Keratinocyte (primary cell): ENCODE measurements at regions not wholly inside any gene's neighbourhood (a gene's known extent, or its start where the extent isn't known, plus 50 kb on each side); places are given as distances from the start of the nearest gene placed in this dataset.

Source experiments
- DNase-seq: peaks from one replicate; pipeline ENCODE4 v3.0.0-alpha.2; 2011; ENCODE audit warnings: low read depth, missing footprints, low spot score
- FAIRE-seq: peaks from 2 replicates; lab custom pipeline; 2011; peaks lifted over from hg19 to GRCh38; lab: Jason Lieb, UNC
- H2AFZ ChIP-seq: 2 replicates; pipeline ENCODE4 v1.6.0; 2012; ENCODE audit warnings: low read length, control low read depth, inconsistent platforms; ENCODE audit not compliant: control insufficient read depth
- H3K27ac ChIP-seq: 2 replicates; pipeline ENCODE4 v1.5.1; 2011; ENCODE audit warnings: low read length; ENCODE audit not compliant: control insufficient read depth, insufficient read depth
- H3K27me3 ChIP-seq: 3 replicates; pipeline ENCODE4 v1.6.0; 2011; ENCODE audit warnings: low read length; ENCODE audit not compliant: control insufficient read depth, insufficient read depth; ENCODE audit errors: extremely low read depth
- H3K36me3 ChIP-seq, 2 experiments: 2 replicates in 1 of 2; 3 replicates in 1 of 2; pipeline ENCODE4 v1.5.1; 2011; ENCODE audit warnings: low read length in 2 of 2, mild to moderate bottlenecking in 1 of 2; ENCODE audit not compliant: control insufficient read depth in 2 of 2, insufficient read depth in 2 of 2; ENCODE audit errors: extremely low read depth in 1 of 2
- H3K4me1 ChIP-seq: 3 replicates; pipeline ENCODE4 v1.5.1; 2011; ENCODE audit warnings: low read length; ENCODE audit not compliant: control insufficient read depth, insufficient read depth; ENCODE audit errors: extremely low read depth
- H3K4me2 ChIP-seq: 3 replicates; pipeline ENCODE4 v1.6.0; 2011; ENCODE audit warnings: low read depth, low read length; ENCODE audit not compliant: control insufficient read depth, insufficient read depth; ENCODE audit errors: extremely low read depth
- H3K4me3 ChIP-seq, 3 experiments: fragments of 200-600 bp in 1 of 3; sonication (generic) in 1 of 3; 2 replicates in 2 of 3; 3 replicates in 1 of 3; pipeline ENCODE4 v1.5.1; 2011 to 2016; ENCODE audit warnings: low read length in 3 of 3, mild to moderate bottlenecking in 3 of 3, control low read depth in 2 of 3, inconsistent platforms in 1 of 3, low read depth in 1 of 3, mixed read lengths in 1 of 3, mixed run types in 1 of 3, moderate library complexity in 1 of 3; ENCODE audit not compliant: control insufficient read depth in 2 of 3, insufficient read depth in 2 of 3; ENCODE audit errors: extremely low read depth in 1 of 3
- H3K79me2 ChIP-seq: 2 replicates; pipeline ENCODE4 v1.6.0; 2012; ENCODE audit warnings: low read length; ENCODE audit not compliant: control insufficient read depth, insufficient read depth
- H3K9ac ChIP-seq: 3 replicates; pipeline ENCODE4 v1.6.0; 2011; ENCODE audit warnings: low read length; ENCODE audit not compliant: control insufficient read depth, insufficient read depth; ENCODE audit errors: extremely low read depth
- H3K9me1 ChIP-seq: 3 replicates; pipeline ENCODE4 v1.6.0; 2011; ENCODE audit warnings: low read length; ENCODE audit not compliant: control insufficient read depth, insufficient read depth; ENCODE audit errors: extremely low read depth
- H3K9me3 ChIP-seq: 2 replicates; pipeline ENCODE4 v1.5.1; 2012; ENCODE audit warnings: low read depth, low read length; ENCODE audit not compliant: control insufficient read depth
- H4K20me1 ChIP-seq: 3 replicates; pipeline ENCODE4 v1.6.0; 2011; ENCODE audit warnings: low read length; ENCODE audit not compliant: control insufficient read depth, insufficient read depth; ENCODE audit errors: extremely low read depth
- EZH2 ChIP-seq: IDR thresholded peaks from one replicate; pipeline ENCODE4 v1.6.1; 2012; ENCODE audit warnings: inconsistent platforms, mild to moderate bottlenecking, low read length, moderate library complexity
- dilution Hi-C: fragments of 300-500 bp; cut with MboI; formaldehyde crosslinking; loops from one replicate; pipeline ENCODE4 v1.7.0; 2020; ENCODE audit warnings: low sequenced_read_pairs; ENCODE audit not compliant: extremely low pct_ligation_motif_present
- TF ChIP-seq, protein P1 (sequence below), 3 experiments: IDR thresholded peaks in 1 of 3; conservative IDR thresholded peaks in 1 of 3; optimal IDR thresholded peaks in 1 of 3; 2 replicates in 2 of 3; 3 replicates in 1 of 3; pipeline versions ENCODE3 to v1.5.1; 2011; ENCODE audit warnings: low read length in 3 of 3, mild to moderate bottlenecking in 3 of 3, moderate library complexity in 2 of 3, control low read depth in 1 of 3, inconsistent platforms in 1 of 3; ENCODE audit not compliant: insufficient read depth in 2 of 3; ENCODE audit errors: extremely low read depth in 1 of 3

DNA sequence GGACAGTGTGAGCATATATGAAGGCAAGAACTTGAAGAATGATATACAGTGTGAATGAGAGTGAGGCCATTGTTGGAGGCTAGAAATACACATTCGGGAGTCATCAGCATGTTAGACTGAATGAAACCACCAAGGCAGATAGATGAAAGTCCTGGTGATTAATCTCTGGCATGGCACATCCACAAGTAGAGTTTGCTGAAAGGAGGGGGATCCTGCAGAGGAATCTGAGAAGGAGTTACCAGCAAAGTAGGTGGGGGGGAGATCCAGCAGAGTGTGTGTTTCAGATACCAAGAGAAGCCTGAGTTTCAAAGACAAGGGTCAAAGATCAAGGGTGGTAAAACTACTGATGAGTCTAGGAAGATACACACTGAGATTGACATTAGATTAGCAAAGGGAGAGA, 426.7 kb upstream of the DCN start:
- Histone ChIP-seq H3K27me3 (no peaks in the 10 kb centered on the region), H3K36me3 (no peaks in the 10 kb centered on the region), H3K27ac (no peak overlapping the region), H4K20me1 (no peaks in the 10 kb centered on the region), H3K4me1 (no peaks in the 10 kb centered on the region), H2AFZ (no peak overlapping the region), H3K9me3 (no peaks in the 10 kb centered on the region), H3K79me2 (no peaks in the 10 kb centered on the region), H3K9ac (no peak overlapping the region), H3K9me1 (no peaks in the 10 kb centered on the region), H3K4me3 (no peak overlapping the region), H3K4me2 (no peak overlapping the region)
- dilution Hi-C loops: no loop called here
- no peak for TF ChIP-seq EZH2
- TF ChIP-seq, protein P1, sequence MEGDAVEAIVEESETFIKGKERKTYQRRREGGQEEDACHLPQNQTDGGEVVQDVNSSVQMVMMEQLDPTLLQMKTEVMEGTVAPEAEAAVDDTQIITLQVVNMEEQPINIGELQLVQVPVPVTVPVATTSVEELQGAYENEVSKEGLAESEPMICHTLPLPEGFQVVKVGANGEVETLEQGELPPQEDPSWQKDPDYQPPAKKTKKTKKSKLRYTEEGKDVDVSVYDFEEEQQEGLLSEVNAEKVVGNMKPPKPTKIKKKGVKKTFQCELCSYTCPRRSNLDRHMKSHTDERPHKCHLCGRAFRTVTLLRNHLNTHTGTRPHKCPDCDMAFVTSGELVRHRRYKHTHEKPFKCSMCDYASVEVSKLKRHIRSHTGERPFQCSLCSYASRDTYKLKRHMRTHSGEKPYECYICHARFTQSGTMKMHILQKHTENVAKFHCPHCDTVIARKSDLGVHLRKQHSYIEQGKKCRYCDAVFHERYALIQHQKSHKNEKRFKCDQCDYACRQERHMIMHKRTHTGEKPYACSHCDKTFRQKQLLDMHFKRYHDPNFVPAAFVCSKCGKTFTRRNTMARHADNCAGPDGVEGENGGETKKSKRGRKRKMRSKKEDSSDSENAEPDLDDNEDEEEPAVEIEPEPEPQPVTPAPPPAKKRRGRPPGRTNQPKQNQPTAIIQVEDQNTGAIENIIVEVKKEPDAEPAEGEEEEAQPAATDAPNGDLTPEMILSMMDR (optimal IDR thresholded peaks at IDR 0.05 in 1 of 3, IDR thresholded peaks at IDR 0.05 in 1 of 3, conservative IDR thresholded peaks at IDR 0.05 in 1 of 3; ENCODE audit: extremely low read depth in 1 of 3, insufficient read depth in 2 of 3, low read length in 3 of 3): no peak
- FAIRE-seq: no peak
- no peak for DNase-seq

- no peak overlapping the region for H3K9ac ChIP-seq
- no peak for TF ChIP-seq EZH2
- no peak overlapping the region for H3K4me2 ChIP-seq
- no peaks in the 10 kb centered on the region for H3K36me3 ChIP-seq
- no peak for DNase-seq
- no peak overlapping the region for H3K27ac ChIP-seq
- no peaks in the 10 kb centered on the region for H3K4me1 ChIP-seq
- no peak for FAIRE-seq
- H4K20me1 ChIP-seq: no peaks in the 10 kb centered on the region
- H3K9me3 ChIP-seq: no peaks in the 10 kb centered on the region
- H3K9me1 ChIP-seq: no peaks in the 10 kb centered on the region
- no peaks in the 10 kb centered on the region for H3K79me2 ChIP-seq
- H3K4me3 ChIP-seq: no peak overlapping the region
- H2AFZ ChIP-seq: no peak overlapping the region
- dilution Hi-C loops: no loop called here
- H3K27me3 ChIP-seq: no peaks in the 10 kb centered on the region
Observed at GRCh38 chr12:91608542-91608941, 425.9 kb upstream of the DCN start.

DNA sequence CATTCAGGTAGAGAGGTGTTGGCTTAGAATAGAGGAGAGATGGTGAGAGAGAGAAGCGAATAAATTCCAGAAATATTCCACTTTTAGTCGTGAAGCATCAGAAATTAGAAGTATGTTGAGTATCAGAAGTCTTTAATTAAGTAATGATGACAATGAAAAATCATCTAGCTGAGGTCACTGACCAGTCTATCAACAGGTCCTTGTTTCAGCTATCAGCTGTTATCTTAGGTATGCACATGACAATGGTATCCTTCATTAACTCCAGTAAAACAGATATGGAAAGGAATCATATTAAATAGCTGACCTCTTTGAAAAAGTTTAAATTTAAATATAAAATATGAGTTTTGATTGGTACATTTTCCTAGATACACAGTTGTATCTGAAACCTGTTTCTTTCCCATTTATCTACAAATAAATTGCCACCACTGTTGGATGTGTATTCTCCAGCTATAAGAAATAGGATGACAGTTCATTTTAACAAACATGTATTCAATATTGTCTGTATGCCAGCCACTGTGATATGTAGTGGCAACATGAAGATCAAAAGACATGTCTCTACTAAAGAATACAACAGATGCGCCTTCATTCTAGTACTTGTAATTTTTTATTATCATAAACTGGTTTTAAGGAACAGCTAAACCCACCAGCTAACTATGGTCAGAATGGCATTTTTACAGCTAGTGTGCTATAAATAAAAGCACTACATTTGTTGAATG, 424.2 kb upstream of the DCN start:
- Histone ChIP-seq H3K9me1 (no peaks in the 10 kb centered on the region), H3K27me3 (no peaks in the 10 kb centered on the region), H3K79me2 (no peaks in the 10 kb centered on the region), H3K36me3 (no peaks in the 10 kb centered on the region), H3K27ac (no peak overlapping the region), H3K9ac (no peak overlapping the region), H4K20me1 (no peaks in the 10 kb centered on the region), H3K4me1 (no peaks in the 10 kb centered on the region), H3K4me3 (no peak overlapping the region), H3K9me3 (no peaks in the 10 kb centered on the region), H2AFZ (no peak overlapping the region), H3K4me2 (no peak overlapping the region)
- DNase-seq: no peak
- no peak for FAIRE-seq
- TF ChIP-seq, protein P1 (optimal IDR thresholded peaks at IDR 0.05 in 1 of 3, IDR thresholded peaks at IDR 0.05 in 1 of 3, conservative IDR thresholded peaks at IDR 0.05 in 1 of 3; ENCODE audit: extremely low read depth in 1 of 3, insufficient read depth in 2 of 3, low read length in 3 of 3): no peak
- TF ChIP-seq EZH2: no peak
- dilution Hi-C loops: no loop called here
